Gastroesophageal sphincter (tissue), 4 donors: ENCODE measurements at regions not wholly inside any gene's neighbourhood (a gene's known extent, or its start where the extent isn't known, plus 50 kb on each side); places are given as distances from the start of the nearest gene placed in this dataset.

Experiments
- ATAC-seq: fragments of 150-250 bp; one replicate; pipeline ENCODE4 v1.9.1; 2016; ENCODE audit warnings: mild to moderate bottlenecking, moderate library complexity
- H3K27ac ChIP-seq, 4 donors: fragments of 200-600 bp; sonication (generic) in 3 of 4; 1 replicate in 3 of 4; 2 replicates in 1 of 4; pipeline ENCODE4 v1.5.1; 2016 to 2019
- H3K27me3 ChIP-seq: fragments of 200-600 bp; sonication (generic); one replicate; pipeline ENCODE4 v1.5.1; 2019
- H3K36me3 ChIP-seq, 2 donors: fragments of 200-600 bp; sonication (generic); one replicate each; pipeline ENCODE4 v1.5.1; 2019; ENCODE audit warnings: control low read depth in 1 of 2
- H3K4me1 ChIP-seq, 3 donors: fragments of 200-600 bp; sonication (generic); 1 replicate in 2 of 3; 2 replicates in 1 of 3; pipeline ENCODE4 v1.5.1; 2016 to 2019; ENCODE audit warnings: control low read depth in 2 of 3
- H3K4me3 ChIP-seq, 2 donors: fragments of 200-600 bp; sonication (generic); one replicate each; pipeline ENCODE4 v1.5.1; 2019; ENCODE audit warnings: mild to moderate bottlenecking in 1 of 2, moderate library complexity in 1 of 2
- H3K9me3 ChIP-seq, 3 donors: fragments of 200-600 bp; sonication (generic); one replicate each; pipeline ENCODE4 v1.5.1; 2017 to 2019; ENCODE audit warnings: control low read depth in 2 of 3
- EP300 ChIP-seq: sonication (generic); formaldehyde crosslinking; IDR thresholded peaks from one replicate; pipeline ENCODE4 v1.6.1; 2017; ENCODE audit warnings: antibody characterized with exemption, mild to moderate bottlenecking
- POLR2A ChIP-seq, 2 donors: fragments of 450-650 bp; IDR thresholded peaks; one replicate each; pipeline ENCODE4 v1.6.1; 2017; ENCODE audit warnings: antibody characterized with exemption in 2 of 2, mild to moderate bottlenecking in 2 of 2, moderate library complexity in 1 of 2
- POLR2AphosphoS5 ChIP-seq: sonication (generic); formaldehyde crosslinking; IDR thresholded peaks from one replicate; pipeline ENCODE4 v1.6.1; 2017; ENCODE audit warnings: antibody characterized with exemption
- WGBS, 2 donors: methylation state at CpG; one replicate each; pipeline ENCODE4 v1.1.5; 2018; ENCODE audit warnings: low coverage in 1 of 2; 5-methylcytosine and 5-hydroxymethylcytosine counted together
- TF ChIP-seq, protein P1 (sequence below), 4 experiments: fragments of 200-600 bp in 2 of 4; fragments of 450-650 bp in 2 of 4; sonication (generic) in 1 of 4; IDR thresholded peaks; one replicate each; pipeline ENCODE4 v1.5.1; 2017 to 2019; ENCODE audit warnings: antibody characterized with exemption in 4 of 4, mild to moderate bottlenecking in 2 of 4, moderate library complexity in 2 of 4

DNA sequence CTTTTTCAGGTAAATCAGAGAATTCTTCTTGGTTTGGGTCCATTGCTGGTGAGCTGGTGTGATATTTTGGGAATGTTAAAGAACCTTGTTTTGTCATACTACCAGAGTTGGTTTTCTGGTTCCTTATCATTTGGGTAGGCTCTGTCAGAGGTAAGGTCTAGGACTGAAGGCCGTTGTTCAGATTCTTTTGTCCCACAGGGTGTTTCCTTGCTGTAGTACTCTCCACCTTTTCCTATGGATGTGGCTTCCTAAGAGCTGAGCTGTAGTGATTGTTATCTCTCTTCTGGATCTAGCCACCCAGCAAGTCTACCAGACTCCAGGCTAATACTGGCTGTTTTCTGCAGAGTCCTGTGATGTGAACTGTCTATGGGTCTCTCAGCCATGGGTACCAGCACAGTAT lies 367.5 kb upstream of the GATB start:
- Histone ChIP-seq H3K9me3 (peaks cover 0 to 18% (median 0%) of the 10 kb centered on the region in 3 donors), H3K4me1 (no peaks in the 10 kb centered on the region), H3K27ac (no peak overlapping the region), H3K4me3 (no peak overlapping the region), H3K36me3 (no peaks in the 10 kb centered on the region), H3K27me3 (no peaks in the 10 kb centered on the region)
- no peak for ATAC-seq
- TF ChIP-seq, protein P1, sequence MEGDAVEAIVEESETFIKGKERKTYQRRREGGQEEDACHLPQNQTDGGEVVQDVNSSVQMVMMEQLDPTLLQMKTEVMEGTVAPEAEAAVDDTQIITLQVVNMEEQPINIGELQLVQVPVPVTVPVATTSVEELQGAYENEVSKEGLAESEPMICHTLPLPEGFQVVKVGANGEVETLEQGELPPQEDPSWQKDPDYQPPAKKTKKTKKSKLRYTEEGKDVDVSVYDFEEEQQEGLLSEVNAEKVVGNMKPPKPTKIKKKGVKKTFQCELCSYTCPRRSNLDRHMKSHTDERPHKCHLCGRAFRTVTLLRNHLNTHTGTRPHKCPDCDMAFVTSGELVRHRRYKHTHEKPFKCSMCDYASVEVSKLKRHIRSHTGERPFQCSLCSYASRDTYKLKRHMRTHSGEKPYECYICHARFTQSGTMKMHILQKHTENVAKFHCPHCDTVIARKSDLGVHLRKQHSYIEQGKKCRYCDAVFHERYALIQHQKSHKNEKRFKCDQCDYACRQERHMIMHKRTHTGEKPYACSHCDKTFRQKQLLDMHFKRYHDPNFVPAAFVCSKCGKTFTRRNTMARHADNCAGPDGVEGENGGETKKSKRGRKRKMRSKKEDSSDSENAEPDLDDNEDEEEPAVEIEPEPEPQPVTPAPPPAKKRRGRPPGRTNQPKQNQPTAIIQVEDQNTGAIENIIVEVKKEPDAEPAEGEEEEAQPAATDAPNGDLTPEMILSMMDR (IDR thresholded peaks at IDR 0.05), result no peak
- no peak for TF ChIP-seq EP300
- TF ChIP-seq POLR2AphosphoS5, result no peak
- TF ChIP-seq POLR2A (IDR thresholded peaks at IDR 0.05), result no peak
- WGBS, 2 donors, result 86 to 100% methylated on average over 1 of the region's 1 CpG

DNA sequence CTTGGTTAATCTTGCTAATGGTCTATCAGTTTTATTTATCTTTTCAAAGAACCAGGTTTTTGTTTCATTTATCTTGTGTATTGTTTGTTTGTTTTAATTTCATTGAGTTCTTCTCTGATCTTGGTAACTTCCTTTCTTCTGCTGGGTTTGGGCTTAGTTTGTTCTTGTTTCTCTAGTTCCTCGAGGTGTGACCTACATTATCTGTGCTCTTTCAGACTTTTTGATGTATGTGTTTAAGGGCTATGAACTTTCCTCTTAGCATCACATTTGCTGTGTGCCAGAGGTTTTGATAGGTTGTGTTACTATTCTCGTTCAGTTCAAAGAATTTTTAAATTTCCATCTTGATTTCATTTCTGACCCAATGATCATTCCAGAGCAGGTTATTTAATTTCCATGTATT lies 365.4 kb upstream of the GATB start:
- H3K4me3 ChIP-seq, result no peak overlapping the region
- no peaks in the 10 kb centered on the region for H3K4me1 ChIP-seq
- WGBS, 2 donors, result 58 to 69% methylated on average over 2 of the region's 2 CpGs
- no peaks in the 10 kb centered on the region for H3K27me3 ChIP-seq
- no peak overlapping the region for H3K27ac ChIP-seq
- TF ChIP-seq POLR2A (IDR thresholded peaks at IDR 0.05) (no peak), POLR2AphosphoS5 (no peak), EP300 (no peak)
- TF ChIP-seq, protein P1 (IDR thresholded peaks at IDR 0.05), result no peak
- H3K36me3 ChIP-seq, result no peaks in the 10 kb centered on the region
- no peak for ATAC-seq
- H3K9me3 ChIP-seq, result peaks cover 0 to 28% (median 0%) of the 10 kb centered on the region in 3 donors

DNA sequence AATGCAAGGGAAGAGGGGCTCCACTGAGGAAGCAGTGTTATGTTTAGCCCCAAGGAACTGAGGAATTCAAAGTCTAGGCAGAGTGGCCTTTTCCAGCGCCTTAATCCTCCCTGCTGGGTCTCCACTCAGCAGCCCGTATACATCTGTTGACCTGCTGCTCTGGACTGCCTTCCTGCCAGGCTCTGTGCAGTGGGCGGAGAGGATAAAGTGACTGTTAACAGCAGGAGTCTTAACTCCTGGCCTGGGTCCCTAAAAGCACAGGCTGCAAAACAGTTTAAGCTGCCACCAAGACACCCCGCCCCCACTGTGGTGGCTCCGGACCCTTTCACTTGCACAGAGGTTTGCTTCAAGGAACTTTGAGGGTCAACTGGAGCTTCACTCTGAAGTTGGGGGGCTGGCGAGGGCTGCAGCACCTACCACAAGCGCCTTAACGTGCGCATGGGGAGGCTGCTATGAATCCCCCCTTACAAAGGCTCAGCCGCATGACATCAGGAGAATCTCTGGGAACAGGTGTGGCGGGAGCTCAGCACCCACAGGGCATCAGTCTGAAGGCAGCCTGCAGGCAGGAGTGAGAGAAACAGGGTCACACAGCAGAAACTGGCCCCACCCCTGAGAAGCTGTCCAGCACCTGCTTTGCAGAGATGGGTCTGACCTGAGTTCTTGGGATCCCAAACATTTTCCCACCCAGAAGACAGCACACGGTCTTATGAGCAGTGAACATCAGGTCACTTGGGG lies 358.2 kb upstream of the GATB start:
- Histone ChIP-seq H3K9me3 (peaks cover 0 to 9% (median 0%) of the 10 kb centered on the region in 3 donors), H3K4me1 (peaks cover 0 to 5% (median 0%) of the 10 kb centered on the region in 3 donors), H3K4me3 (no peak overlapping the region), H3K27ac (no peak overlapping the region), H3K27me3 (no peaks in the 10 kb centered on the region), H3K36me3 (no peaks in the 10 kb centered on the region)
- TF ChIP-seq POLR2A (IDR thresholded peaks at IDR 0.05), result no peak
- TF ChIP-seq EP300, result no peak
- no peak for TF ChIP-seq POLR2AphosphoS5
- TF ChIP-seq, protein P1 (IDR thresholded peaks at IDR 0.05), result no peak
- ATAC-seq, result no peak
- 42 to 63% methylated on average over 2 to 3 of the region's 12 CpGs for WGBS, 2 donors

DNA sequence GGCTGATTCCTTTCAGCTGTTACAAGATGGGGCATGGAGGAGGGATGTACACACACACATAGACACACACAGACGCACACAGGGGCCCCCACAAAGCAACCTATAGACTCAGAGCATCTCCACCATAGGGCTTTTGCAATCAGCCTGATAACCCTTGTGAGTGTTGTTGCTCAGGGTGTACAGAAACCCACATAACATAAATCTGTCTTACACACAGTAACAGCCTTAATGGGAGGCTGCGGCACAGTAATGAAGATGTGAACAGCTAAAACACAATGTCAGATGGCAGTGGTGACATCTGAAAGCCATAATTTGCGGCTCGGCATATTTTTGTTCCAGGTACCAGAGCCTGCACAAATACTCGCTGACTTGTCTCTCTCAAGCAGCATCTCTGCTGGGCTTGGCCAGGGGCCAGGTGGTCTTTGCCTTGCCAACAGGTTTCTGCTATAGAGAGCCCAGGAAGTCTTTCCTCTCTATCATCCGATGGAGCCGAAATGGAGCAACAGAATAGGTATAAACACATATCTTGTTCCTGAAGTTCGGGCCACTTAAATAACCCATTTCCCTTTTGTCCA lies 357.2 kb upstream of the GATB start:
- no peak for ATAC-seq
- Histone ChIP-seq H3K27ac (no peak overlapping the region), H3K9me3 (peaks cover 0 to 9% (median 0%) of the 10 kb centered on the region in 3 donors), H3K27me3 (no peaks in the 10 kb centered on the region), H3K4me3 (no peak overlapping the region), H3K4me1 (peaks cover 0 to 5% (median 0%) of the 10 kb centered on the region in 3 donors), H3K36me3 (no peaks in the 10 kb centered on the region)
- TF ChIP-seq EP300 (no peak), POLR2AphosphoS5 (no peak), POLR2A (IDR thresholded peaks at IDR 0.05) (no peak)
- TF ChIP-seq, protein P1 (IDR thresholded peaks at IDR 0.05), result no peak
- WGBS, 2 donors, result 71 to 83% methylated on average over 5 to 8 of the region's 8 CpGs

DNA sequence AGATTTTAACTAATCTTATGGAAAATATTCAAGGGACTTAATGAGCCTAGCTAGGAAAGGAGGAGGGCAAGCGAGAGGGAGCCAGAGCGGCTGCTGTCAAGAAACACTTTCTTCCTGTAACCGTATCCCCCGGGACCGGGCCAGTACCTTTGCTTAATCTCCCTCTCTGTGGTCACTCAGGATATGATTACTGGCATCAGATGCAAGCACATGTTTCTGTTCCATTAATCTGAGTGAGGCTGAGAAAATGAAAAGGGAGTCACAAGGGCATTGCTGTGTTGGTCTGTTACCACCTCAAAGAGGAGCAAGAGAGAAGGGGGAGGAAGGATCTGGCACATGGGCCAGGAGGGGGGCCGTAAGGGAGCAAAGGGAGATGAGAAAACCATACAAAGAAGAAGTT lies 356.7 kb upstream of the GATB start:
- ATAC-seq, result no peak
- Histone ChIP-seq H3K27ac (no peak overlapping the region), H3K36me3 (no peaks in the 10 kb centered on the region), H3K27me3 (no peaks in the 10 kb centered on the region), H3K4me1 (peaks cover 0 to 5% (median 0%) of the 10 kb centered on the region in 3 donors), H3K4me3 (no peak overlapping the region), H3K9me3 (peaks cover 0 to 9% (median 0%) of the 10 kb centered on the region in 3 donors)
- WGBS, 2 donors, result 33 to 61% methylated on average over 1 to 6 of the region's 6 CpGs
- TF ChIP-seq, protein P1 (IDR thresholded peaks at IDR 0.05), result no peak
- TF ChIP-seq POLR2AphosphoS5 (no peak), EP300 (no peak)
